ENCODE measurements at regions not wholly inside any gene's neighbourhood (a gene's known extent, or its start where the extent isn't known, plus 50 kb on each side); places are given as distances from the start of the nearest gene placed in this dataset.

GRCh38 chr15:47405365-47406162 is 311.7 kb upstream of the SEMA6D start:
- Histone ChIP-seq H3K4me3 (ENCODE audit: low read length in 2 of 2) (no peak overlapping the region), H3K4me1 (ENCODE audit: insufficient read depth, low read length) (no peaks in the 10 kb centered on the region), H3K36me3 (ENCODE audit: insufficient read depth, low read length) (no peaks in the 10 kb centered on the region), H3K27ac (ENCODE audit: low read depth, low read length) (no peak overlapping the region), H3K9me3 (ENCODE audit: control insufficient read depth in 1 of 2, low read length in 2 of 2) (no peaks in the 10 kb centered on the region), H3K27me3 (ENCODE audit: insufficient read depth, low read length) (no peaks in the 10 kb centered on the region)
- Mint-ChIP-seq H3K36me3 (no peaks in the 10 kb centered on the region), H3K27ac (no peak overlapping the region), H3K4me3 (no peak overlapping the region), H3K9me3 (peaks cover 0 to 6% (median 1%) of the 10 kb centered on the region in 8 donors), H3K4me1 (no peaks in the 10 kb centered on the region), H3K27me3 (no peaks in the 10 kb centered on the region)
- CTCF ChIA-PET (ENCODE audit: partially characterized antibody) = no interaction called here
- DNase-seq = no peak
- POLR2A ChIA-PET (ENCODE audit: partially characterized antibody) = no interaction called here
- intact Hi-C loops (cut with micrococcal nuclease) = no loop called here

- Mint-ChIP-seq H3K9me3 (peaks cover 0 to 13% (median under 1%) of the 10 kb centered on the region in 8 donors), H3K4me1 (no peaks in the 10 kb centered on the region), H3K4me3 (no peak overlapping the region), H3K27me3 (no peaks in the 10 kb centered on the region), H3K27ac (no peak overlapping the region), H3K36me3 (no peaks in the 10 kb centered on the region)
- DNase-seq = no peak
- CTCF ChIA-PET (ENCODE audit: partially characterized antibody) = no interaction called here
- POLR2A ChIA-PET (ENCODE audit: partially characterized antibody) = no interaction called here
- no peak overlapping the region for H3K27ac ChIP-seq (ENCODE audit: low read depth, low read length)
- H3K36me3 ChIP-seq (ENCODE audit: insufficient read depth, low read length) = no peaks in the 10 kb centered on the region
- no peaks in the 10 kb centered on the region for H3K4me1 ChIP-seq (ENCODE audit: insufficient read depth, low read length)
- intact Hi-C loops (cut with micrococcal nuclease) = no loop called here
- H3K9me3 ChIP-seq (ENCODE audit: control insufficient read depth in 1 of 2, low read length in 2 of 2) = no peaks in the 10 kb centered on the region
- no peak overlapping the region for H3K4me3 ChIP-seq (ENCODE audit: low read length in 2 of 2)
- H3K27me3 ChIP-seq (ENCODE audit: insufficient read depth, low read length) = no peaks in the 10 kb centered on the region
These were observed 309.6 kb upstream of the SEMA6D start for GRCh38 chr15:47407692-47408091.

GRCh38 chr15:47409038-47409437 is 308.3 kb upstream of the SEMA6D start:
- Mint-ChIP-seq H3K27ac (no peak overlapping the region), H3K36me3 (no peaks in the 10 kb centered on the region), H3K9me3 (peaks cover 0 to 7% (median 0%) of the 10 kb centered on the region in 8 donors), H3K4me3 (no peak overlapping the region), H3K27me3 (no peaks in the 10 kb centered on the region), H3K4me1 (no peaks in the 10 kb centered on the region)
- CTCF ChIA-PET (ENCODE audit: partially characterized antibody) = no interaction called here
- no peak overlapping the region for H3K4me3 ChIP-seq (ENCODE audit: low read length in 2 of 2)
- H3K27me3 ChIP-seq (ENCODE audit: insufficient read depth, low read length) = no peaks in the 10 kb centered on the region
- no peaks in the 10 kb centered on the region for H3K4me1 ChIP-seq (ENCODE audit: insufficient read depth, low read length)
- H3K9me3 ChIP-seq (ENCODE audit: control insufficient read depth in 1 of 2, low read length in 2 of 2) = no peaks in the 10 kb centered on the region
- H3K27ac ChIP-seq (ENCODE audit: low read depth, low read length) = no peak overlapping the region
- DNase-seq = no peak
- intact Hi-C loops (cut with micrococcal nuclease) = no loop called here
- POLR2A ChIA-PET (ENCODE audit: partially characterized antibody) = no interaction called here
- no peaks in the 10 kb centered on the region for H3K36me3 ChIP-seq (ENCODE audit: insufficient read depth, low read length)

GRCh38 chr15:47409600-47409999 is 307.7 kb upstream of the SEMA6D start:
- Histone ChIP-seq H3K4me3 (ENCODE audit: low read length in 2 of 2) (no peak overlapping the region), H3K4me1 (ENCODE audit: insufficient read depth, low read length) (no peaks in the 10 kb centered on the region), H3K27me3 (ENCODE audit: insufficient read depth, low read length) (no peaks in the 10 kb centered on the region), H3K27ac (ENCODE audit: low read depth, low read length) (no peak overlapping the region), H3K9me3 (ENCODE audit: control insufficient read depth in 1 of 2, low read length in 2 of 2) (no peaks in the 10 kb centered on the region), H3K36me3 (ENCODE audit: insufficient read depth, low read length) (no peaks in the 10 kb centered on the region)
- H3K36me3 Mint-ChIP-seq = no peaks in the 10 kb centered on the region
- H3K4me3 Mint-ChIP-seq = no peak overlapping the region
- intact Hi-C loops (cut with micrococcal nuclease) = no loop called here
- CTCF ChIA-PET (ENCODE audit: partially characterized antibody) = no interaction called here
- no peaks in the 10 kb centered on the region for H3K27me3 Mint-ChIP-seq
- H3K4me1 Mint-ChIP-seq = no peaks in the 10 kb centered on the region
- peaks cover 0 to 7% (median 0%) of the 10 kb centered on the region in 8 donors for H3K9me3 Mint-ChIP-seq
- POLR2A ChIA-PET (ENCODE audit: partially characterized antibody) = no interaction called here
- no peak overlapping the region for H3K27ac Mint-ChIP-seq
- DNase-seq = no peak

- no peaks in the 10 kb centered on the region for H3K27me3 Mint-ChIP-seq
These were observed 307.1 kb upstream of the SEMA6D start for GRCh38 chr15:47410247-47410646.

GRCh38 chr15:47411733-47412132 is 305.6 kb upstream of the SEMA6D start:
- no peaks in the 10 kb centered on the region for H3K27me3 ChIP-seq (ENCODE audit: insufficient read depth, low read length)
- H3K4me1 ChIP-seq (ENCODE audit: insufficient read depth, low read length) = no peaks in the 10 kb centered on the region
- no peak overlapping the region for H3K27ac ChIP-seq (ENCODE audit: low read depth, low read length)
- Mint-ChIP-seq H3K27ac (no peak overlapping the region), H3K4me1 (no peaks in the 10 kb centered on the region), H3K27me3 (no peaks in the 10 kb centered on the region), H3K36me3 (no peaks in the 10 kb centered on the region), H3K4me3 (no peak overlapping the region), H3K9me3 (peaks cover 0 to 8% (median 0%) of the 10 kb centered on the region in 8 donors)
- H3K36me3 ChIP-seq (ENCODE audit: insufficient read depth, low read length) = no peaks in the 10 kb centered on the region
- DNase-seq = no peak
- no peaks in the 10 kb centered on the region for H3K9me3 ChIP-seq (ENCODE audit: control insufficient read depth in 1 of 2, low read length in 2 of 2)
- H3K4me3 ChIP-seq (ENCODE audit: low read length in 2 of 2) = no peak overlapping the region
- intact Hi-C loops (cut with micrococcal nuclease) = no loop called here
- ChIA-PET CTCF (ENCODE audit: partially characterized antibody) (no interaction called here), POLR2A (ENCODE audit: partially characterized antibody) (no interaction called here)

More at GRCh38 chr15:47410247-47410646, 307.1 kb upstream of the SEMA6D start:
- ChIA-PET POLR2A (ENCODE audit: partially characterized antibody) (no interaction called here), CTCF (ENCODE audit: partially characterized antibody) (no interaction called here)
- Histone ChIP-seq H3K27me3 (ENCODE audit: insufficient read depth, low read length) (no peaks in the 10 kb centered on the region), H3K4me1 (ENCODE audit: insufficient read depth, low read length) (no peaks in the 10 kb centered on the region), H3K36me3 (ENCODE audit: insufficient read depth, low read length) (no peaks in the 10 kb centered on the region), H3K4me3 (ENCODE audit: low read length in 2 of 2) (no peak overlapping the region), H3K9me3 (ENCODE audit: control insufficient read depth in 1 of 2, low read length in 2 of 2) (no peaks in the 10 kb centered on the region), H3K27ac (ENCODE audit: low read depth, low read length) (no peak overlapping the region)
- intact Hi-C loops (cut with micrococcal nuclease) = no loop called here
- no peak for DNase-seq
- Mint-ChIP-seq H3K4me3 (no peak overlapping the region), H3K36me3 (no peaks in the 10 kb centered on the region), H3K27ac (no peak overlapping the region), H3K4me1 (no peaks in the 10 kb centered on the region), H3K9me3 (peaks cover 0 to 7% (median 0%) of the 10 kb centered on the region in 8 donors)

- Mint-ChIP-seq H3K4me3 (no peak overlapping the region), H3K27me3 (no peaks in the 10 kb centered on the region), H3K4me1 (no peaks in the 10 kb centered on the region), H3K27ac (no peak overlapping the region), H3K36me3 (no peaks in the 10 kb centered on the region), H3K9me3 (peaks cover 0 to 8% (median 0%) of the 10 kb centered on the region in 8 donors)
- no peaks in the 10 kb centered on the region for H3K36me3 ChIP-seq (ENCODE audit: insufficient read depth, low read length)
- CTCF ChIA-PET (ENCODE audit: partially characterized antibody) = no interaction called here
- H3K4me3 ChIP-seq (ENCODE audit: low read length in 2 of 2) = no peak overlapping the region
- intact Hi-C loops (cut with micrococcal nuclease) = no loop called here
- DNase-seq = no peak
- H3K4me1 ChIP-seq (ENCODE audit: insufficient read depth, low read length) = no peaks in the 10 kb centered on the region
- H3K27me3 ChIP-seq (ENCODE audit: insufficient read depth, low read length) = no peaks in the 10 kb centered on the region
- no peak overlapping the region for H3K27ac ChIP-seq (ENCODE audit: low read depth, low read length)
- no peaks in the 10 kb centered on the region for H3K9me3 ChIP-seq (ENCODE audit: control insufficient read depth in 1 of 2, low read length in 2 of 2)
- POLR2A ChIA-PET (ENCODE audit: partially characterized antibody) = no interaction called here
These were observed 305.2 kb upstream of the SEMA6D start for GRCh38 chr15:47412136-47412535.
